H1 (cell line): ENCODE measurements at regions not wholly inside any gene's neighbourhood (a gene's known extent, or its start where the extent isn't known, plus 50 kb on each side); places are given as distances from the start of the nearest gene placed in this dataset.

Experiments used
- ASH2L ChIP-seq: fragments of 200-600, 300-600 bp; sonication (generic); IDR thresholded peaks from one replicate; pipeline ENCODE4 v1.7.1; 2017; ENCODE audit warnings: low read length
- BACH1 ChIP-seq: IDR thresholded peaks from 2 replicates; pipeline ENCODE4 v1.6.1; 2012; ENCODE audit warnings: low read length, improper control_type of control experiment
- JUN ChIP-seq: IDR thresholded peaks from 2 replicates; pipeline ENCODE4 v1.6.1; 2011; ENCODE audit warnings: low read depth, mild to moderate bottlenecking, improper control_type of control experiment, low read length

GRCh38 chr7:45509222-45509621 lies 64.9 kb upstream of the ADCY1 start (continued):
- TF ChIP-seq JUN (no peak), BACH1 (no peak), ASH2L (no peak)
